ENCODE measurements at regions not wholly inside any gene's neighbourhood (a gene's known extent, or its start where the extent isn't known, plus 50 kb on each side); places are given as distances from the start of the nearest gene placed in this dataset.

GRCh38 chr2:39535636-39536185 lies 98.6 kb upstream of the MAP4K3 start:
- DNase-seq (ENCODE audit: low read depth): no peak

- no peak for DNase-seq (ENCODE audit: low read depth)
Observed at GRCh38 chr2:39537150-39537549, 100.1 kb upstream of the MAP4K3 start.

- no peak for DNase-seq (ENCODE audit: low read depth)
Observed at GRCh38 chr2:39538718-39539117, 101.6 kb upstream of the MAP4K3 start.

- no peak for DNase-seq (ENCODE audit: low read depth)
Observed at GRCh38 chr2:39540414-39540813, 103.3 kb upstream of the MAP4K3 start.

- DNase-seq (ENCODE audit: low read depth): no peak
Observed at GRCh38 chr2:39541011-39541930, 104.2 kb upstream of the MAP4K3 start.

- no peak for DNase-seq (ENCODE audit: low read depth)
Observed at GRCh38 chr2:39542523-39542922, 105.4 kb upstream of the MAP4K3 start.

- no peak for DNase-seq (ENCODE audit: low read depth)
Observed at GRCh38 chr2:39545957-39546356, 108.9 kb upstream of the MAP4K3 start.

- DNase-seq (ENCODE audit: low read depth): no peak
Observed at GRCh38 chr2:39546409-39546808, 109.3 kb upstream of the MAP4K3 start.

GRCh38 chr2:39546937-39547336 lies 109.9 kb upstream of the MAP4K3 start:
- DNase-seq (ENCODE audit: low read depth): no peak

GRCh38 chr2:39547811-39548719 lies 111.0 kb upstream of the MAP4K3 start:
- peak; percentile 53 for DNase-seq (ENCODE audit: low read depth)

- no peak for DNase-seq (ENCODE audit: low read depth)
Observed at GRCh38 chr2:39549000-39549399, 111.9 kb upstream of the MAP4K3 start.

- DNase-seq (ENCODE audit: low read depth): no peak
Observed at GRCh38 chr2:39549718-39550464, 112.8 kb upstream of the MAP4K3 start.

- peak; percentile 24 for DNase-seq (ENCODE audit: low read depth)
Observed at GRCh38 chr2:39550701-39551285, 113.7 kb upstream of the MAP4K3 start.

GRCh38 chr2:39558906-39559305 lies 106.8 kb upstream of the TMEM178A start:
- DNase-seq (ENCODE audit: low read depth): no peak

GRCh38 chr2:39563572-39563971 lies 102.1 kb upstream of the TMEM178A start:
- no peak for DNase-seq (ENCODE audit: low read depth)

- no peak for DNase-seq (ENCODE audit: low read depth)
Observed at GRCh38 chr2:39567507-39567906, 98.2 kb upstream of the TMEM178A start.

GRCh38 chr2:39568116-39568515 lies 97.6 kb upstream of the TMEM178A start:
- no peak for DNase-seq (ENCODE audit: low read depth)

- peak; percentile 48 for DNase-seq (ENCODE audit: low read depth)
Observed at GRCh38 chr2:39568561-39569006, 97.1 kb upstream of the TMEM178A start.

- no peak for DNase-seq (ENCODE audit: low read depth)
Observed at GRCh38 chr2:39570130-39570555, 95.6 kb upstream of the TMEM178A start.

GRCh38 chr2:39570614-39571013 lies 95.1 kb upstream of the TMEM178A start:
- DNase-seq (ENCODE audit: low read depth): no peak

- DNase-seq (ENCODE audit: low read depth): peak; percentile 19
Observed at GRCh38 chr2:39571111-39571731, 94.5 kb upstream of the TMEM178A start.
